K562 (cell line): ENCODE measurements at regions not wholly inside any gene's neighbourhood (a gene's known extent, or its start where the extent isn't known, plus 50 kb on each side); places are given as distances from the start of the nearest gene placed in this dataset.

ENCODE experiments used
- GATAD2B ChIP-seq: fragments of 450-650 bp; IDR thresholded peaks from 2 replicates; pipeline ENCODE4 v1.6.1; 2017; ENCODE audit warnings: mild to moderate bottlenecking, borderline replicate concordance
- KDM4B ChIP-seq, 2 experiments: fragments of 450-650 bp in 1 of 2; sonication (generic) in 1 of 2; IDR thresholded peaks; 2 replicates each; pipeline ENCODE4 v1.6.1; 2016 to 2017; ENCODE audit warnings: borderline replicate concordance in 2 of 2, antibody characterized with exemption in 1 of 2, low read depth in 1 of 2, mild to moderate bottlenecking in 1 of 2
- TF ChIP-seq, protein P1 (sequence below): fragments of 450-650 bp; IDR thresholded peaks from 2 replicates; pipeline ENCODE4 v1.7.1; 2018; ENCODE audit warnings: mild to moderate bottlenecking, low read depth; ENCODE audit not compliant: partially characterized antibody

DNA sequence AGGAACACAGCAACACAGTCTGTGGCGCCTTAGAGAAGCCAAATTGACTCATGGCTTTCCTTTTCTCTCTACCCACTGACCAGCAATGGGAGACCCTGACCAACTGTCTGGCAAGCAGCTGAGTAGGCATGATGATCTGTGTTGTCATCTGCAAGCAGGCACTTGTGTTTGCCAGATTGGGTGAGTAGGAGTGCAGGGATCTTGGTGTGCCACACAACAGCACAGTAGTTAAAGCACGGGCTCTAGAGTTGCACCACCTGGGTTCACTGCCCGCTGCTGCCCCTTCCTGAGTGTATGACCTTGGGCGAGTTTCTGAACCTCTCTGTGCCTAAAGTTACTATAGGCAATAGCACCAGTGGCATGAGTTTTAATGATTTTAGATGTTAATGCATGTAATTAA lies 95.7 kb upstream of the CD53 start:
- TF ChIP-seq KDM4B (IDR thresholded peaks at IDR 0.05; ENCODE audit: borderline replicate concordance in 2 of 2, low read depth in 1 of 2) (no peak), GATAD2B (no peak)
- TF ChIP-seq, protein P1, sequence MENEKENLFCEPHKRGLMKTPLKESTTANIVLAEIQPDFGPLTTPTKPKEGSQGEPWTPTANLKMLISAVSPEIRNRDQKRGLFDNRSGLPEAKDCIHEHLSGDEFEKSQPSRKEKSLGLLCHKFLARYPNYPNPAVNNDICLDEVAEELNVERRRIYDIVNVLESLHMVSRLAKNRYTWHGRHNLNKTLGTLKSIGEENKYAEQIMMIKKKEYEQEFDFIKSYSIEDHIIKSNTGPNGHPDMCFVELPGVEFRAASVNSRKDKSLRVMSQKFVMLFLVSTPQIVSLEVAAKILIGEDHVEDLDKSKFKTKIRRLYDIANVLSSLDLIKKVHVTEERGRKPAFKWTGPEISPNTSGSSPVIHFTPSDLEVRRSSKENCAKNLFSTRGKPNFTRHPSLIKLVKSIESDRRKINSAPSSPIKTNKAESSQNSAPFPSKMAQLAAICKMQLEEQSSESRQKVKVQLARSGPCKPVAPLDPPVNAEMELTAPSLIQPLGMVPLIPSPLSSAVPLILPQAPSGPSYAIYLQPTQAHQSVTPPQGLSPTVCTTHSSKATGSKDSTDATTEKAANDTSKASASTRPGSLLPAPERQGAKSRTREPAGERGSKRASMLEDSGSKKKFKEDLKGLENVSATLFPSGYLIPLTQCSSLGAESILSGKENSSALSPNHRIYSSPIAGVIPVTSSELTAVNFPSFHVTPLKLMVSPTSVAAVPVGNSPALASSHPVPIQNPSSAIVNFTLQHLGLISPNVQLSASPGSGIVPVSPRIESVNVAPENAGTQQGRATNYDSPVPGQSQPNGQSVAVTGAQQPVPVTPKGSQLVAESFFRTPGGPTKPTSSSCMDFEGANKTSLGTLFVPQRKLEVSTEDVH: no peak
